ENCODE measurements at regions not wholly inside any gene's neighbourhood (a gene's known extent, or its start where the extent isn't known, plus 50 kb on each side); places are given as distances from the start of the nearest gene placed in this dataset.

- no peak for DNase-seq (ENCODE audit: low read depth, low spot score)
Observed at GRCh38 chr1:167145965-167146364, 52.1 kb downstream of the STYXL2 start.

- DNase-seq (ENCODE audit: low read depth, low spot score), result no peak
Observed at GRCh38 chr1:167146903-167147539, 53.1 kb downstream of the STYXL2 start.

GRCh38 chr1:167148421-167148820 is 54.5 kb downstream of the STYXL2 start:
- DNase-seq (ENCODE audit: low read depth, low spot score), result no peak

- no peak for DNase-seq (ENCODE audit: low read depth, low spot score)
Observed at GRCh38 chr1:167149793-167150491, 56.1 kb downstream of the STYXL2 start.

GRCh38 chr1:167150492-167150833 is 56.6 kb downstream of the STYXL2 start:
- DNase-seq (ENCODE audit: low read depth, low spot score), result no peak

GRCh38 chr1:167152192-167152876 is 58.5 kb downstream of the STYXL2 start:
- DNase-seq (ENCODE audit: low read depth, low spot score), result no peak

- DNase-seq (ENCODE audit: low read depth, low spot score), result no peak
Observed at GRCh38 chr1:167156466-167156865, 62.6 kb downstream of the STYXL2 start.

- no peak for DNase-seq (ENCODE audit: low read depth, low spot score)
Observed at GRCh38 chr1:167157114-167157513, 63.2 kb downstream of the STYXL2 start.

- DNase-seq (ENCODE audit: low read depth, low spot score), result no peak
Observed at GRCh38 chr1:167158111-167158812, 62.4 kb upstream of the POU2F1 start.

GRCh38 chr1:167158813-167159275 is 61.8 kb upstream of the POU2F1 start:
- no peak for DNase-seq (ENCODE audit: low read depth, low spot score)

GRCh38 chr1:167159782-167160181 is 60.9 kb upstream of the POU2F1 start:
- DNase-seq (ENCODE audit: low read depth, low spot score), result no peak

GRCh38 chr1:167161242-167161641 is 59.4 kb upstream of the POU2F1 start:
- no peak for DNase-seq (ENCODE audit: low read depth, low spot score)

GRCh38 chr1:167161762-167162161 is 58.9 kb upstream of the POU2F1 start:
- DNase-seq (ENCODE audit: low read depth, low spot score), result peak; percentile 34

GRCh38 chr1:167165219-167165618 is 55.5 kb upstream of the POU2F1 start:
- no peak for DNase-seq (ENCODE audit: low read depth, low spot score)

- DNase-seq (ENCODE audit: low read depth, low spot score), result peak; percentile 61
Observed at GRCh38 chr1:167165948-167166689, 54.6 kb upstream of the POU2F1 start.

- DNase-seq (ENCODE audit: low read depth, low spot score), result no peak
Observed at GRCh38 chr1:167166690-167167075, 54.0 kb upstream of the POU2F1 start.

GRCh38 chr1:167168424-167168823 is 52.3 kb upstream of the POU2F1 start:
- DNase-seq (ENCODE audit: low read depth, low spot score), result no peak

GRCh38 chr1:167169642-167170041 is 51.0 kb upstream of the POU2F1 start:
- no peak for DNase-seq (ENCODE audit: low read depth, low spot score)
